ENCODE measurements at regions not wholly inside any gene's neighbourhood (a gene's known extent, or its start where the extent isn't known, plus 50 kb on each side); places are given as distances from the start of the nearest gene placed in this dataset.

DNA sequence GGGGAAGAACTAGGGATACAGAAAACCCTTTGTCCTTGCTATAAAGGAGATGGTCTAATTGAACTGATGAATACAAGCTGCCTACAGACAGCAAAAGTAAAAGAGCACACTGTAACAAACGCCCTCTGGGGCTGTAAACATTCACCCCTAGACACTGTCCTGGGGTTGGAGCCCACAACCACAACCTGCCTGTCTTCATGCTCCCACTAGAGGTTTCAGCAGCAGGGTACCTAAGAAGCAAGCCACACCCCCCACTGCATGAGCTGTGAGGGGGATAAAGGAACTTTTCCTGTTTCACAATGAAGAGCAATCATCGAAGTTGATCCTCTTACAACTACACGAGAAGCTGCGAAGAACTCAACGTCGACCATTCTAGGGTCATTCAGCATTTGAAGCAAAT lies 90.5 kb upstream of the LUZP2 start:
- intact Hi-C loops (cut with DNase I; ENCODE audit: low total_unique reads) = no loop called here

GRCh38 chr11:24406980-24407379 lies 89.9 kb upstream of the LUZP2 start:
- Histone ChIP-seq H3K9me3 (no peaks in the 10 kb centered on the region), H3K4me1 (no peaks in the 10 kb centered on the region), H3K27ac (no peak overlapping the region), H3K36me3 (no peaks in the 10 kb centered on the region), H3K27me3 (no peaks in the 10 kb centered on the region), H3K4me3 (no peak overlapping the region)
- TF ChIP-seq POLR2AphosphoS5 (IDR thresholded peaks at IDR 0.05) = no peak
- no peak for TF ChIP-seq POLR2A (IDR thresholded peaks at IDR 0.05)
- no peak for TF ChIP-seq EP300 (IDR thresholded peaks at IDR 0.05)
- TF ChIP-seq, protein P1, sequence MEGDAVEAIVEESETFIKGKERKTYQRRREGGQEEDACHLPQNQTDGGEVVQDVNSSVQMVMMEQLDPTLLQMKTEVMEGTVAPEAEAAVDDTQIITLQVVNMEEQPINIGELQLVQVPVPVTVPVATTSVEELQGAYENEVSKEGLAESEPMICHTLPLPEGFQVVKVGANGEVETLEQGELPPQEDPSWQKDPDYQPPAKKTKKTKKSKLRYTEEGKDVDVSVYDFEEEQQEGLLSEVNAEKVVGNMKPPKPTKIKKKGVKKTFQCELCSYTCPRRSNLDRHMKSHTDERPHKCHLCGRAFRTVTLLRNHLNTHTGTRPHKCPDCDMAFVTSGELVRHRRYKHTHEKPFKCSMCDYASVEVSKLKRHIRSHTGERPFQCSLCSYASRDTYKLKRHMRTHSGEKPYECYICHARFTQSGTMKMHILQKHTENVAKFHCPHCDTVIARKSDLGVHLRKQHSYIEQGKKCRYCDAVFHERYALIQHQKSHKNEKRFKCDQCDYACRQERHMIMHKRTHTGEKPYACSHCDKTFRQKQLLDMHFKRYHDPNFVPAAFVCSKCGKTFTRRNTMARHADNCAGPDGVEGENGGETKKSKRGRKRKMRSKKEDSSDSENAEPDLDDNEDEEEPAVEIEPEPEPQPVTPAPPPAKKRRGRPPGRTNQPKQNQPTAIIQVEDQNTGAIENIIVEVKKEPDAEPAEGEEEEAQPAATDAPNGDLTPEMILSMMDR (IDR thresholded peaks at IDR 0.05) = no peak
- intact Hi-C loops (cut with DNase I; ENCODE audit: low total_unique reads) = no loop called here
- WGBS, 5 donors = 87 to 96% (median 95%) methylated on average over 9 of the region's 9 CpGs
- no peak for DNase-seq

More for the DNA sequence above, 90.5 kb upstream of the LUZP2 start:
- Histone ChIP-seq H3K27ac (no peak overlapping the region), H3K4me3 (no peak overlapping the region), H3K9me3 (no peaks in the 10 kb centered on the region), H3K4me1 (no peaks in the 10 kb centered on the region), H3K27me3 (no peaks in the 10 kb centered on the region), H3K36me3 (no peaks in the 10 kb centered on the region)
- 75 to 86% (median 80%) methylated on average over 6 of the region's 6 CpGs for WGBS, 5 donors
- DNase-seq = no peak
- TF ChIP-seq EP300 (IDR thresholded peaks at IDR 0.05) = no peak
- TF ChIP-seq POLR2A (IDR thresholded peaks at IDR 0.05) = no peak
- TF ChIP-seq, protein P1 (IDR thresholded peaks at IDR 0.05) = no peak
- no peak for TF ChIP-seq POLR2AphosphoS5 (IDR thresholded peaks at IDR 0.05)

DNA sequence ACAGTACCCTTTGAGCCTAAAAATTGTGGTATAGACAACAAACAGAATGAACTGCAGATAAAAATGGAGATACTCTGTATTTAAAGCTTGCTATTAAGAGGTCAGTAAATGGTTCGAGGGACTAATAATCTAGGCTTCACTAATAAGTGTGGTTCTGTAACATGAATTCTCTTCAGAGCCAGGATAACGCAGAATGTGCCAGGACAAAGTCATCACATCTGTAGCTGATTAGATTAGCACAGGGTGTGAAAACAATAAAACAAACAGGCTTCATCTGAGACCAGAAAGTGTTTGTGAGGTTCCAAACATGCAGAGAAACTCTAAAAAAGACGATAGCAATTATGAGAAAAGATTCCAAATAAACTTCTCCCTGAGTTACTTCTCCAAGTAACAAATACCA lies 89.1 kb upstream of the LUZP2 start:
- DNase-seq = no peak
- no peaks in the 10 kb centered on the region for H3K36me3 ChIP-seq
- H3K4me1 ChIP-seq = no peaks in the 10 kb centered on the region
- no peaks in the 10 kb centered on the region for H3K9me3 ChIP-seq
- no peak for TF ChIP-seq POLR2AphosphoS5 (IDR thresholded peaks at IDR 0.05)
- TF ChIP-seq, protein P1 (IDR thresholded peaks at IDR 0.05) = no peak
- no peak for TF ChIP-seq EP300 (IDR thresholded peaks at IDR 0.05)
- TF ChIP-seq POLR2A (IDR thresholded peaks at IDR 0.05) = no peak
- WGBS, 5 donors = 37 to 54% (median 46%) methylated on average over 3 of the region's 3 CpGs
- no peak overlapping the region for H3K4me3 ChIP-seq
- no peak overlapping the region for H3K27ac ChIP-seq
- intact Hi-C loops (cut with DNase I; ENCODE audit: low total_unique reads) = no loop called here
- no peaks in the 10 kb centered on the region for H3K27me3 ChIP-seq

DNA sequence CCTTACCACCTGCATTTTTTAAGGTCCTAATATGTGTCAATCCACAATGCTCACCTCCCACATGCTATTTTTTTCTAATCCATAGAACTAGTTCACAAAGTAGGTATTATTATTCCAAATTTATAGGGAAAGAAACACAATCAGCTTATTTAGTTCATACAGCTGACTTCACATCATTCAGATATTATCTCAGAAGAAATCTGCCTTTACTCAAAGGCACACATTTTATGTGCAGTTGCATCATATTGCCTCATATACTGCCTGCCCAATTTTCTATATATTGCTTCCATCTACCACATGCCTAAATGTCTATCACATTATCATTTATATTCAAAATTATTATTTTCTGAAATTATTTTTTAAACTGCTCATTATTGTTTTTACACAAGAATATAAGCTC lies 88.7 kb upstream of the LUZP2 start:
- Histone ChIP-seq H3K27ac (no peak overlapping the region), H3K27me3 (no peaks in the 10 kb centered on the region), H3K4me1 (no peaks in the 10 kb centered on the region), H3K36me3 (no peaks in the 10 kb centered on the region), H3K9me3 (no peaks in the 10 kb centered on the region), H3K4me3 (no peak overlapping the region)
- DNase-seq = no peak
- TF ChIP-seq POLR2A (IDR thresholded peaks at IDR 0.05) (no peak), EP300 (IDR thresholded peaks at IDR 0.05) (no peak), POLR2AphosphoS5 (IDR thresholded peaks at IDR 0.05) (no peak)
- TF ChIP-seq, protein P1 (IDR thresholded peaks at IDR 0.05) = no peak
- intact Hi-C loops (cut with DNase I; ENCODE audit: low total_unique reads) = no loop called here

All from stomach (tissue), 8 donors.